GM12878 (cell line): ENCODE measurements at regions not wholly inside any gene's neighbourhood (a gene's known extent, or its start where the extent isn't known, plus 50 kb on each side); places are given as distances from the start of the nearest gene placed in this dataset.

ENCODE experiments used
- ATAC-seq: fragments of 200-7000 bp; cut with Tn5 transposase; 3 replicates; pipeline ENCODE4 v1.9.1; 2020; ENCODE audit warnings: mild to moderate bottlenecking, moderate library complexity
- BruUV-seq: library from RNA; stranded (reverse); fragments of 400-500 nt; replicated peaks from 2 replicates; lab custom pipeline; 2021; lab: Mats Ljungman, UMichigan
- CTCF ChIA-PET: fragments of 300-600 bp; sonication (Branson Sonifier 250); formaldehyde crosslinking; extraction: SDS; loops from one replicate; lab custom pipeline; 2021; ENCODE audit warnings: inconsistent platforms; lab: Yijun Ruan, JAX
- POLR2A ChIA-PET: fragments of 350-600 bp; formaldehyde crosslinking; extraction: SDS; loops from one replicate; lab custom pipeline; 2021; ENCODE audit warnings: inconsistent platforms; lab: Charles Lee
- RAD21 ChIA-PET: fragments of 300-600 bp; sonication (Branson Sonifier 250); formaldehyde crosslinking; loops from one replicate; lab custom pipeline; 2023; ENCODE audit warnings: antibody characterized with exemption; ENCODE audit not compliant: unreplicated experiment; lab: Charles Lee
- SMC1A ChIA-PET: fragments of 300-600 bp; sonication (Branson Sonifier 250); formaldehyde crosslinking; loops from one replicate; lab custom pipeline; 2023; ENCODE audit not compliant: unreplicated experiment, uncharacterized antibody; lab: Charles Lee
- DNase-seq: peaks from one replicate; pipeline ENCODE4 v3.0.0-alpha.2; 2011; ENCODE audit warnings: low read depth, low spot score
- FAIRE-seq: peaks from 3 replicates; lab custom pipeline; 2011; peaks lifted over from hg19 to GRCh38; lab: Jason Lieb, UNC
- H2AFZ ChIP-seq: 2 replicates; pipeline ENCODE4 v1.6.0; 2011; ENCODE audit warnings: low read depth, low read length, control low read depth; ENCODE audit not compliant: control insufficient read depth
- H3K27ac ChIP-seq: 2 replicates; pipeline ENCODE4 v1.5.1; 2011; ENCODE audit warnings: control low read depth; ENCODE audit not compliant: control insufficient read depth, insufficient read depth
- H3K27me3 ChIP-seq, 2 experiments: replicated peaks in 1 of 2; 2 replicates each; pipeline versions ENCODE4 v1.6.0 to v1.6.1; 2011; ENCODE audit warnings: low read length in 1 of 2; ENCODE audit not compliant: control insufficient read depth in 2 of 2, insufficient read depth in 2 of 2
- H3K36me3 ChIP-seq, 2 experiments: 2 replicates each; pipeline ENCODE4 v1.5.1; 2011; ENCODE audit warnings: low read length in 1 of 2; ENCODE audit not compliant: control insufficient read depth in 2 of 2, insufficient read depth in 2 of 2
- H3K4me1 ChIP-seq: 2 replicates; pipeline ENCODE4 v1.6.1; 2011; ENCODE audit warnings: mild to moderate bottlenecking, low read length, moderate library complexity, mixed read lengths; ENCODE audit not compliant: control insufficient read depth, insufficient read depth
- H3K4me2 ChIP-seq: 2 replicates; pipeline ENCODE4 v1.6.0; 2011; ENCODE audit warnings: control low read depth; ENCODE audit not compliant: control insufficient read depth, insufficient read depth
- H3K4me3 ChIP-seq: fragments of 200-600 bp; sonication (generic); 2 replicates; pipeline ENCODE4 v1.5.1; 2016
- H3K79me2 ChIP-seq: 2 replicates; pipeline ENCODE4 v1.6.0; 2011; ENCODE audit warnings: low read length; ENCODE audit not compliant: control insufficient read depth, insufficient read depth
- H3K9ac ChIP-seq: 2 replicates; pipeline ENCODE4 v1.8.0; 2011; ENCODE audit warnings: low read length, control low read depth, mixed read lengths; ENCODE audit not compliant: control insufficient read depth, insufficient read depth
- H3K9me3 ChIP-seq: replicated peaks from 3 replicates; pipeline ENCODE4 v1.5.1; 2011; ENCODE audit warnings: mild to moderate bottlenecking, low read length; ENCODE audit not compliant: control insufficient read depth, insufficient read depth
- H4K20me1 ChIP-seq: 2 replicates; pipeline ENCODE4 v1.6.0; 2011; ENCODE audit not compliant: control insufficient read depth, insufficient read depth
- CREB1 ChIP-seq: IDR thresholded peaks from 2 replicates; pipeline ENCODE4 v1.6.1; 2012; ENCODE audit warnings: low read depth, mild to moderate bottlenecking, inconsistent platforms
- DPF2 ChIP-seq: fragments of 450-650 bp; IDR thresholded peaks from 2 replicates; pipeline ENCODE4 v1.6.1; 2017; ENCODE audit warnings: mild to moderate bottlenecking
- E4F1 ChIP-seq: fragments of 450-650 bp; IDR thresholded peaks from 2 replicates; pipeline ENCODE4 v1.6.1; 2018; ENCODE audit warnings: borderline replicate concordance, mild to moderate bottlenecking; ENCODE audit not compliant: partially characterized antibody
- NFYA ChIP-seq: IDR thresholded peaks from 2 replicates; pipeline ENCODE4 v1.6.1; 2011; ENCODE audit warnings: low read depth, mild to moderate bottlenecking, low read length, improper control_type of control experiment, borderline replicate concordance
- PML ChIP-seq: IDR thresholded peaks from 2 replicates; pipeline ENCODE4 v1.6.1; 2012; ENCODE audit warnings: low read length, inconsistent platforms
- RB1 ChIP-seq: fragments of 450-650 bp; formaldehyde crosslinking; IDR thresholded peaks from 2 replicates; pipeline ENCODE4 v1.6.1; 2017; ENCODE audit warnings: mild to moderate bottlenecking, borderline replicate concordance
- SP1 ChIP-seq: IDR thresholded peaks from one replicate; pipeline ENCODE4 v1.6.1; 2011; ENCODE audit warnings: low read depth, low read length
- ZNF687 ChIP-seq: fragments of 450-650 bp; IDR thresholded peaks from 2 replicates; pipeline ENCODE4 v1.6.1; 2017; ENCODE audit warnings: mild to moderate bottlenecking, moderate library complexity
- WGBS: methylation state at CpG from one replicate; pipeline ENCODE4 v1.1.6; 2016; ENCODE audit warnings: low lambda C conversion rate; ENCODE audit not compliant: insufficient replicate concordance, insufficient coverage; ENCODE audit errors: missing lambda C conversion rate; 5-methylcytosine and 5-hydroxymethylcytosine counted together
- in situ Hi-C: fragments of 300-500 bp; cut with MboI; formaldehyde crosslinking; loops from 9 replicates; pipeline ENCODE4 v1.14.3; 2018; ENCODE audit warnings: mixed read lengths
- intact Hi-C: fragments of 100-400 bp; cut with micrococcal nuclease; formaldehyde crosslinking; loops from one replicate; pipeline ENCODE4 v1.14.2; 2022; ENCODE audit not compliant: unreplicated experiment

GRCh38 chr15:69626095-69627066 lies 173.8 kb downstream of the RPLP1 start:
- H3K79me2 ChIP-seq = no peaks in the 10 kb centered on the region
- H3K36me3 ChIP-seq = no peaks in the 10 kb centered on the region
- DNase-seq (no peak), ATAC-seq (no peak), FAIRE-seq (no peak)
- no peak overlapping the region for H2AFZ ChIP-seq
- H3K27me3 ChIP-seq = peaks cover 0 to 6% of the 10 kb centered on the region in 2 experiments; a peak in 3 of 4 replicates
- no peaks in the 10 kb centered on the region for H3K4me1 ChIP-seq
- TF ChIP-seq DPF2 = no peak
- H3K9ac ChIP-seq = no peak overlapping the region
- no peak overlapping the region for H3K4me2 ChIP-seq
- in situ Hi-C loops = no loop called here
- no peak overlapping the region for H3K4me3 ChIP-seq
- no TSS peak for BruUV-seq
- POLR2A ChIA-PET = no interaction called here
- SMC1A ChIA-PET = no interaction called here
- no peaks in the 10 kb centered on the region for H4K20me1 ChIP-seq
- no peak overlapping the region for H3K27ac ChIP-seq
- WGBS = 46% methylated on average over 11 of the region's 11 CpGs
- CTCF ChIA-PET = interaction anchor here (1.3 kb wide), 1 partner anchor 126 kb away, joined by 3 read pairs; no protein-coding TSS in a partner anchor
- RAD21 ChIA-PET = no interaction called here
- H3K9me3 ChIP-seq = no peaks in the 10 kb centered on the region; the same call in 2 of the 3 replicates
- intact Hi-C loops = no loop called here

- ATAC-seq = no peak
- H3K4me3 ChIP-seq = no peak overlapping the region
- RAD21 ChIA-PET = interaction anchor here (0.7 kb wide), 1 partner anchor 90 kb away, joined by 3 read pairs; no protein-coding TSS in a partner anchor
- no peak overlapping the region for H3K9ac ChIP-seq
- H4K20me1 ChIP-seq = no peaks in the 10 kb centered on the region
- in situ Hi-C loops = no loop called here
- no peaks in the 10 kb centered on the region; the same call in 2 of the 3 replicates for H3K9me3 ChIP-seq
- no peak overlapping the region for H3K27ac ChIP-seq
- no peak for DNase-seq
- intact Hi-C loops = no loop called here
- peaks cover 0 to 6% of the 10 kb centered on the region in 2 experiments; a peak in 3 of 4 replicates for H3K27me3 ChIP-seq
- POLR2A ChIA-PET = no interaction called here
- SMC1A ChIA-PET = interaction anchor here (0.9 to 3.1 kb wide), 2 partner anchors 24 to 40 kb away, joined by 3 to 15 read pairs; no protein-coding TSS in a partner anchor
- FAIRE-seq = no peak
- H3K4me1 ChIP-seq = no peaks in the 10 kb centered on the region
- BruUV-seq = no TSS peak
- H3K4me2 ChIP-seq = no peak overlapping the region
- no peak overlapping the region for H2AFZ ChIP-seq
- CTCF ChIA-PET = interaction anchor here (1.0 kb wide), 1 partner anchor 74 kb away, joined by 3 read pairs; no protein-coding TSS in a partner anchor
- WGBS = 10% methylated on average over 5 of the region's 5 CpGs
- no peaks in the 10 kb centered on the region for H3K79me2 ChIP-seq
- H3K36me3 ChIP-seq = no peaks in the 10 kb centered on the region
- TF ChIP-seq E4F1 = no peak
- TF ChIP-seq ZNF687 = no peak
- no peak for TF ChIP-seq SP1
- no peak for TF ChIP-seq CREB1
- TF ChIP-seq PML = no peak
- TF ChIP-seq NFYA = no peak
- TF ChIP-seq RB1 = no peak
Observed at GRCh38 chr15:69627548-69628158, 175.0 kb downstream of the RPLP1 start.
